Glomerular endothelial cell (primary cell): ENCODE measurements at regions not wholly inside any gene's neighbourhood (a gene's known extent, or its start where the extent isn't known, plus 50 kb on each side); places are given as distances from the start of the nearest gene placed in this dataset.
"Not testable (repeated sequence)": the region's sequence is repeated elsewhere in the genome, so short reads cannot be mapped to it uniquely, and the experiment has no call there.

Experiments
- DNase-seq: peaks from one replicate; pipeline ENCODE4 v3.0.0-alpha.2; 2011; ENCODE audit warnings: low read depth, low spot score; ENCODE audit errors: extremely low read depth

- no peak for DNase-seq
These were observed 120.4 kb upstream of the STEAP1 start for GRCh38 chr7:90033850-90034249.

GRCh38 chr7:90053094-90053493 is 101.2 kb upstream of the STEAP1 start:
- no peak for DNase-seq

- DNase-seq = no peak
These were observed 93.2 kb upstream of the STEAP1 start for GRCh38 chr7:90061077-90061476.

- DNase-seq = no peak
These were observed 89.9 kb upstream of the STEAP1 start for GRCh38 chr7:90064370-90064769.

GRCh38 chr7:90067171-90067570 is 87.1 kb upstream of the STEAP1 start:
- DNase-seq = no peak

GRCh38 chr7:90070238-90070637 is 84.0 kb upstream of the STEAP1 start:
- DNase-seq = not testable (repeated sequence)

- DNase-seq = no peak
These were observed 75.3 kb upstream of the STEAP1 start for GRCh38 chr7:90078921-90079320.

- no peak for DNase-seq
These were observed 72.6 kb upstream of the STEAP1 start for GRCh38 chr7:90081621-90082020.

GRCh38 chr7:90092506-90092905 is 61.8 kb upstream of the STEAP1 start:
- DNase-seq = no peak

- DNase-seq = no peak
These were observed 60.2 kb upstream of the STEAP1 start for GRCh38 chr7:90094030-90094429.
